ENCODE measurements at regions not wholly inside any gene's neighbourhood (a gene's known extent, or its start where the extent isn't known, plus 50 kb on each side); places are given as distances from the start of the nearest gene placed in this dataset.

GRCh38 chr5:74492230-74492629 lies 148.3 kb downstream of the ENC1 start:
- no peak overlapping the region for H3K4me2 ChIP-seq (ENCODE audit: insufficient read depth, low read length)
- no peaks in the 10 kb centered on the region for H3K27me3 ChIP-seq (ENCODE audit: insufficient read depth, low read length, poor library complexity)
- H2AFZ ChIP-seq (ENCODE audit: low read depth, low read length) = no peak overlapping the region
- no peak overlapping the region for H3K9ac ChIP-seq (ENCODE audit: low read depth, low read length)
- H3K79me2 ChIP-seq (ENCODE audit: insufficient read depth, low read length) = no peaks in the 10 kb centered on the region
- ATAC-seq (ENCODE audit: insufficient read depth, low read depth) = no peak
- H3K4me3 ChIP-seq (ENCODE audit: low read depth in 1 of 2, low read length in 2 of 2) = no peak overlapping the region
- H3K9me3 ChIP-seq (ENCODE audit: insufficient read depth, low read length, severe bottlenecking) = no peaks in the 10 kb centered on the region
- TF ChIP-seq EZH2 (IDR thresholded peaks at IDR 0.05; ENCODE audit: borderline replicate concordance, low read depth, low read length, severe bottlenecking) (no peak), CTCF (IDR thresholded peaks at IDR 0.05; ENCODE audit: borderline replicate concordance, extremely low read depth, low read length, poor library complexity, severe bottlenecking) (no peak)
- no peak overlapping the region for H3K27ac ChIP-seq (ENCODE audit: low read length)
- H4K20me1 ChIP-seq (ENCODE audit: insufficient read depth, low read length) = no peaks in the 10 kb centered on the region
- no peak for DNase-seq
- no peaks in the 10 kb centered on the region for H3K36me3 ChIP-seq (ENCODE audit: insufficient read depth, low read length)
- H3K4me1 ChIP-seq (ENCODE audit: insufficient read depth, low read length) = no peaks in the 10 kb centered on the region

- Histone ChIP-seq H3K4me2 (ENCODE audit: insufficient read depth, low read length) (no peak overlapping the region), H3K27me3 (ENCODE audit: insufficient read depth, low read length, poor library complexity) (no peaks in the 10 kb centered on the region), H3K79me2 (ENCODE audit: insufficient read depth, low read length) (no peaks in the 10 kb centered on the region), H2AFZ (ENCODE audit: low read depth, low read length) (no peak overlapping the region), H3K4me1 (ENCODE audit: insufficient read depth, low read length) (no peaks in the 10 kb centered on the region), H3K27ac (ENCODE audit: low read length) (no peak overlapping the region), H3K36me3 (ENCODE audit: insufficient read depth, low read length) (no peaks in the 10 kb centered on the region), H3K4me3 (ENCODE audit: low read depth in 1 of 2, low read length in 2 of 2) (no peak overlapping the region), H3K9me3 (ENCODE audit: insufficient read depth, low read length, severe bottlenecking) (no peaks in the 10 kb centered on the region), H3K9ac (ENCODE audit: low read depth, low read length) (no peak overlapping the region), H4K20me1 (ENCODE audit: insufficient read depth, low read length) (no peaks in the 10 kb centered on the region)
- no peak for TF ChIP-seq EZH2 (IDR thresholded peaks at IDR 0.05; ENCODE audit: borderline replicate concordance, low read depth, low read length, severe bottlenecking)
- no peak for TF ChIP-seq CTCF (IDR thresholded peaks at IDR 0.05; ENCODE audit: borderline replicate concordance, extremely low read depth, low read length, poor library complexity, severe bottlenecking)
- no peak for DNase-seq
- no peak for ATAC-seq (ENCODE audit: insufficient read depth, low read depth)
Measured at GRCh38 chr5:74491586-74491985, 148.9 kb downstream of the ENC1 start.

GRCh38 chr5:74490814-74491213 lies 149.7 kb downstream of the ENC1 start:
- no peaks in the 10 kb centered on the region for H3K9me3 ChIP-seq (ENCODE audit: insufficient read depth, low read length, severe bottlenecking)
- H4K20me1 ChIP-seq (ENCODE audit: insufficient read depth, low read length) = no peaks in the 10 kb centered on the region
- no peak overlapping the region for H2AFZ ChIP-seq (ENCODE audit: low read depth, low read length)
- no peak for ATAC-seq (ENCODE audit: insufficient read depth, low read depth)
- TF ChIP-seq CTCF (IDR thresholded peaks at IDR 0.05; ENCODE audit: borderline replicate concordance, extremely low read depth, low read length, poor library complexity, severe bottlenecking) (no peak), EZH2 (IDR thresholded peaks at IDR 0.05; ENCODE audit: borderline replicate concordance, low read depth, low read length, severe bottlenecking) (no peak)
- no peak overlapping the region for H3K4me2 ChIP-seq (ENCODE audit: insufficient read depth, low read length)
- H3K4me3 ChIP-seq (ENCODE audit: low read depth in 1 of 2, low read length in 2 of 2) = no peak overlapping the region
- DNase-seq = no peak
- H3K36me3 ChIP-seq (ENCODE audit: insufficient read depth, low read length) = no peaks in the 10 kb centered on the region
- no peaks in the 10 kb centered on the region for H3K79me2 ChIP-seq (ENCODE audit: insufficient read depth, low read length)
- H3K9ac ChIP-seq (ENCODE audit: low read depth, low read length) = no peak overlapping the region
- no peak overlapping the region for H3K27ac ChIP-seq (ENCODE audit: low read length)
- H3K4me1 ChIP-seq (ENCODE audit: insufficient read depth, low read length) = no peaks in the 10 kb centered on the region
- H3K27me3 ChIP-seq (ENCODE audit: insufficient read depth, low read length, poor library complexity) = no peaks in the 10 kb centered on the region

- ATAC-seq (ENCODE audit: insufficient read depth, low read depth) = no peak
- no peak overlapping the region for H3K9ac ChIP-seq (ENCODE audit: low read depth, low read length)
- no peaks in the 10 kb centered on the region for H3K9me3 ChIP-seq (ENCODE audit: insufficient read depth, low read length, severe bottlenecking)
- no peak overlapping the region for H3K4me2 ChIP-seq (ENCODE audit: insufficient read depth, low read length)
- H3K79me2 ChIP-seq (ENCODE audit: insufficient read depth, low read length) = no peaks in the 10 kb centered on the region
- no peaks in the 10 kb centered on the region for H4K20me1 ChIP-seq (ENCODE audit: insufficient read depth, low read length)
- H3K27me3 ChIP-seq (ENCODE audit: insufficient read depth, low read length, poor library complexity) = peaks cover 4% of the 10 kb centered on the region
- no peak overlapping the region for H3K27ac ChIP-seq (ENCODE audit: low read length)
- no peaks in the 10 kb centered on the region for H3K36me3 ChIP-seq (ENCODE audit: insufficient read depth, low read length)
- no peak overlapping the region for H3K4me3 ChIP-seq (ENCODE audit: low read depth in 1 of 2, low read length in 2 of 2)
- no peaks in the 10 kb centered on the region for H3K4me1 ChIP-seq (ENCODE audit: insufficient read depth, low read length)
- no peak for DNase-seq
- TF ChIP-seq CTCF (IDR thresholded peaks at IDR 0.05; ENCODE audit: borderline replicate concordance, extremely low read depth, low read length, poor library complexity, severe bottlenecking) (no peak), EZH2 (IDR thresholded peaks at IDR 0.05; ENCODE audit: borderline replicate concordance, low read depth, low read length, severe bottlenecking) (no peak)
- H2AFZ ChIP-seq (ENCODE audit: low read depth, low read length) = no peak overlapping the region
Measured at GRCh38 chr5:74482990-74483389, 157.5 kb downstream of the ENC1 start.
